ENCODE measurements at regions not wholly inside any gene's neighbourhood (a gene's known extent, or its start where the extent isn't known, plus 50 kb on each side); places are given as distances from the start of the nearest gene placed in this dataset.

- no peak for ATAC-seq
Observed at GRCh38 chr3:144173491-144173890, 201.9 kb downstream of the DIPK2A start.

GRCh38 chr3:144175644-144176425, 204.2 kb downstream of the DIPK2A start:
- H3K27me3 ChIP-seq: no peaks in the 10 kb centered on the region

More at GRCh38 chr3:144173491-144173890, 201.9 kb downstream of the DIPK2A start:
- H3K4me3 ChIP-seq: no peak overlapping the region
- H3K4me1 ChIP-seq: no peaks in the 10 kb centered on the region
- intact Hi-C loops (cut with DNase I): no loop called here
- H3K27me3 ChIP-seq: no peaks in the 10 kb centered on the region
- H3K27ac ChIP-seq: no peak overlapping the region
- DNase-seq: no peak
- peaks cover 0 to 8% of the 10 kb centered on the region in 2 donors for H3K9me3 ChIP-seq
- H3K36me3 ChIP-seq: no peaks in the 10 kb centered on the region
- TF ChIP-seq, protein P1, sequence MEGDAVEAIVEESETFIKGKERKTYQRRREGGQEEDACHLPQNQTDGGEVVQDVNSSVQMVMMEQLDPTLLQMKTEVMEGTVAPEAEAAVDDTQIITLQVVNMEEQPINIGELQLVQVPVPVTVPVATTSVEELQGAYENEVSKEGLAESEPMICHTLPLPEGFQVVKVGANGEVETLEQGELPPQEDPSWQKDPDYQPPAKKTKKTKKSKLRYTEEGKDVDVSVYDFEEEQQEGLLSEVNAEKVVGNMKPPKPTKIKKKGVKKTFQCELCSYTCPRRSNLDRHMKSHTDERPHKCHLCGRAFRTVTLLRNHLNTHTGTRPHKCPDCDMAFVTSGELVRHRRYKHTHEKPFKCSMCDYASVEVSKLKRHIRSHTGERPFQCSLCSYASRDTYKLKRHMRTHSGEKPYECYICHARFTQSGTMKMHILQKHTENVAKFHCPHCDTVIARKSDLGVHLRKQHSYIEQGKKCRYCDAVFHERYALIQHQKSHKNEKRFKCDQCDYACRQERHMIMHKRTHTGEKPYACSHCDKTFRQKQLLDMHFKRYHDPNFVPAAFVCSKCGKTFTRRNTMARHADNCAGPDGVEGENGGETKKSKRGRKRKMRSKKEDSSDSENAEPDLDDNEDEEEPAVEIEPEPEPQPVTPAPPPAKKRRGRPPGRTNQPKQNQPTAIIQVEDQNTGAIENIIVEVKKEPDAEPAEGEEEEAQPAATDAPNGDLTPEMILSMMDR (IDR thresholded peaks at IDR 0.05): no peak

DNA sequence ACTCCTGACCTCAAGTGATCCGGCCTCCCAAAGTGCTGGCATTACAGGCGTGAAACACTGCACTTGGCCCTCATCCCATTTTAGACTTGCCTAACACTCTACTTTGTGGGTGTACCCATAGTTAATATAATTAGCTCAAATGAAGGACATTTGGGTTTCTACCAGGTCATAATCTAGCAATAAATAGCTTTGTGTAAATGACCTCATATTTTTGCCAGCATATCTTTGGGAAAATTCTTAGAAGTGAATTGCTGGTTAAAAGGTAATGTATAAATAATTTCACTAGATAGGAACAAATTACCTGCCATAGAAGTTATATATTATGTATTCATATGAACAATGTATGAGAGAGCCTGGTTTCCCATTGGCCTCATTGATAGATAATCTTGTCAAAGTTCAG, 206.0 kb downstream of the DIPK2A start:
- Histone ChIP-seq H3K4me3 (no peak overlapping the region), H3K27me3 (no peaks in the 10 kb centered on the region), H3K36me3 (no peaks in the 10 kb centered on the region), H3K9me3 (peaks cover 0 to 8% of the 10 kb centered on the region in 2 donors), H3K4me1 (no peaks in the 10 kb centered on the region), H3K27ac (no peak overlapping the region)
- TF ChIP-seq, protein P1 (IDR thresholded peaks at IDR 0.05): no peak
- intact Hi-C loops (cut with DNase I): no loop called here
- DNase-seq (no peak), ATAC-seq (no peak)

More at GRCh38 chr3:144175644-144176425, 204.2 kb downstream of the DIPK2A start:
- TF ChIP-seq, protein P1 (IDR thresholded peaks at IDR 0.05): no peak
- Histone ChIP-seq H3K4me1 (no peaks in the 10 kb centered on the region), H3K9me3 (peaks cover 0 to 8% of the 10 kb centered on the region in 2 donors), H3K4me3 (no peak overlapping the region), H3K27ac (no peak overlapping the region), H3K36me3 (no peaks in the 10 kb centered on the region)
- ATAC-seq: no peak
- intact Hi-C loops (cut with DNase I): no loop called here
- peak in 1 of 4 donors; percentile 61 for DNase-seq

DNA sequence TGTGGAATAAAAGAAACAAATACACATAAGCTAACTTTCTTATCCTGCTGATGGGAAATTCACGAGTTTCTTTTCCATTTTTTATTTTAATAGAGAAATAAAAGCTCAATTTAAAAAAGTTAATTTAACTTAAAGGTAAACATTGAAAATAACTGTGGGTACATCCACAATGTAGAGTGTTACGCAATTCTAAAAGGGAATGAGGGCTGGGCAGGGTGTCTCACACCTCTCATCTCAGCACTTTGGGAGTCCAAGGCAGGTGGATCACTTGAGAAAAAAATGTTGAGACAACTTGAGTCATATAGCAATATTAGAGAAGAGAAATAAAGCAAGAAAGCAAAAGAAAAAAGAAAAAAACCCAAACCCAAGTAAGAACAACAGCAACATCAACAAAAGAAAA, 207.0 kb downstream of the DIPK2A start:
- DNase-seq (no peak), ATAC-seq (no peak)
- Histone ChIP-seq H3K27me3 (no peaks in the 10 kb centered on the region), H3K9me3 (peaks cover 0 to 8% of the 10 kb centered on the region in 2 donors), H3K27ac (no peak overlapping the region), H3K4me1 (no peaks in the 10 kb centered on the region), H3K36me3 (no peaks in the 10 kb centered on the region), H3K4me3 (no peak overlapping the region)
- intact Hi-C loops (cut with DNase I): no loop called here
- TF ChIP-seq, protein P1 (IDR thresholded peaks at IDR 0.05): no peak

DNA sequence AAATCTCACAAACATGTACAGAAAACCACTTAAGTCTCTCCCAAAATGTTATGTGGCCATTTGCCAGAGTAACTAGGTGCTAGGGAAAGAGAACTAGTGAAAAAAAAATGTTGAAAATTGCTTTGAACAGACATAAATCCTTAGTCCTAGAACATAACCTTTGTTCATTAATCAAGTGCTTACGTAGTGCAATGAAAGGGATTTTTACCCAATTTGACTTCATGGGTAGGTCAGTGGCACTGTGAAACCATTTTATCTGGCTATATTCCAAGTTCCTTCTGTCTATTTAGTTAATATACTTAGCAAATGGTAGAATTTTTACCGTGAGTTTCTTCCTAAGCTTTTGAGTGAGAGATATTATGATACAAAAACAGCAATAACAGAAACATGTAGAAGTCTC, 209.4 kb downstream of the DIPK2A start:
- Histone ChIP-seq H3K4me3 (no peak overlapping the region), H3K36me3 (no peaks in the 10 kb centered on the region), H3K9me3 (peaks cover 0 to 13% of the 10 kb centered on the region in 2 donors), H3K27ac (no peak overlapping the region), H3K4me1 (no peaks in the 10 kb centered on the region), H3K27me3 (no peaks in the 10 kb centered on the region)
- TF ChIP-seq, protein P1 (IDR thresholded peaks at IDR 0.05): no peak
- intact Hi-C loops (cut with DNase I): no loop called here
- no peak for DNase-seq
- no peak for ATAC-seq

Data from left lung (tissue), 4 donors.